ENCODE measurements at regions not wholly inside any gene's neighbourhood (a gene's known extent, or its start where the extent isn't known, plus 50 kb on each side); places are given as distances from the start of the nearest gene placed in this dataset.
"Not testable (repeated sequence)": the region's sequence is repeated elsewhere in the genome, so short reads cannot be mapped to it uniquely, and the experiment has no call there.

DNA sequence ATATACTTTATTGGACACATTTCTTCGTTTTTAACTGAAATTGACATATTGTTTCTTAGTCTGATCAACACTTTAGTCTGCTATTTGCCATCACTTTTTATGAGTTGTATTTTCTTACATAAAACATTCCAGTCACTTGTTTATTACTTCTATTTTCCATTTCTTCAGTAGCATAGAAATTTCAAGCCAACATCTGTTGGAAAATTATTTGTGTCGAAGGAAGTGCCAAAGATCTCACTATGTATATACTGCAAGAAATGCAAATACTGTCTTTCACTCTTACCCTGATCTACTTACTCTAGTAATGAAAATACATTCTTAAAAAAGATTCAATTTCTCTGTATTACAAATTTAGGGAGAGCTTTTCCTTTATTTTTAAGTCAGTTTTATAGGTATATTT lies 105.9 kb downstream of the SLC17A6 start:
- intact Hi-C loops (cut with DNase I; ENCODE audit: low total_unique reads), result no loop called here
- TF ChIP-seq, protein P1, sequence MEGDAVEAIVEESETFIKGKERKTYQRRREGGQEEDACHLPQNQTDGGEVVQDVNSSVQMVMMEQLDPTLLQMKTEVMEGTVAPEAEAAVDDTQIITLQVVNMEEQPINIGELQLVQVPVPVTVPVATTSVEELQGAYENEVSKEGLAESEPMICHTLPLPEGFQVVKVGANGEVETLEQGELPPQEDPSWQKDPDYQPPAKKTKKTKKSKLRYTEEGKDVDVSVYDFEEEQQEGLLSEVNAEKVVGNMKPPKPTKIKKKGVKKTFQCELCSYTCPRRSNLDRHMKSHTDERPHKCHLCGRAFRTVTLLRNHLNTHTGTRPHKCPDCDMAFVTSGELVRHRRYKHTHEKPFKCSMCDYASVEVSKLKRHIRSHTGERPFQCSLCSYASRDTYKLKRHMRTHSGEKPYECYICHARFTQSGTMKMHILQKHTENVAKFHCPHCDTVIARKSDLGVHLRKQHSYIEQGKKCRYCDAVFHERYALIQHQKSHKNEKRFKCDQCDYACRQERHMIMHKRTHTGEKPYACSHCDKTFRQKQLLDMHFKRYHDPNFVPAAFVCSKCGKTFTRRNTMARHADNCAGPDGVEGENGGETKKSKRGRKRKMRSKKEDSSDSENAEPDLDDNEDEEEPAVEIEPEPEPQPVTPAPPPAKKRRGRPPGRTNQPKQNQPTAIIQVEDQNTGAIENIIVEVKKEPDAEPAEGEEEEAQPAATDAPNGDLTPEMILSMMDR (IDR thresholded peaks at IDR 0.05), result no peak
- no peak for TF ChIP-seq POLR2A (IDR thresholded peaks at IDR 0.05)
- H3K27ac ChIP-seq, result no peak overlapping the region

DNA sequence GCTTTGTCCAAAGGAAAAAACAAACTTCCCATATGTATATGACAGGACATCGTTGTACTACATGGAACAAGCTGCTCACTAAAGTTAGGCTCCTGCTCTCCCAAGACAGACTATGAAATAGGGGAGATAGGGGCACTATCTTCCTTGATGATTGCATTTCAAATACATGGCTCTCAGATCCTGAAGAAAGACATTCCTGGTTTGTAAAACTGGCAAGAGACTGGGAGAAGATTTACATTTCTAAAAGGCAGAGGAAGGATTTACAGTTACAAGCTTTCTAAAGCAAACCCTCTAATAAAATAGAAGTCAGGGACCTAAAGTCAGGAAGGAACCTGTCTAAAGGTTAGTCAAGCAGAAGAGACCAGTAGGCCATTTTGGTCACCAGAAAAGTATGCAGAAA lies 103.7 kb downstream of the SLC17A6 start:
- intact Hi-C loops (cut with DNase I; ENCODE audit: low total_unique reads), result no loop called here
- no peaks in the 10 kb centered on the region for H3K4me1 ChIP-seq
- no peaks in the 10 kb centered on the region for H3K27me3 ChIP-seq

More for the DNA sequence above, 105.9 kb downstream of the SLC17A6 start:
- no peaks in the 10 kb centered on the region for H3K36me3 ChIP-seq
- H3K4me1 ChIP-seq, result no peaks in the 10 kb centered on the region
- no peaks in the 10 kb centered on the region for H3K9me3 ChIP-seq
- DNase-seq, result no peak
- no peak overlapping the region for H3K4me3 ChIP-seq
- H3K27me3 ChIP-seq, result no peaks in the 10 kb centered on the region

DNA sequence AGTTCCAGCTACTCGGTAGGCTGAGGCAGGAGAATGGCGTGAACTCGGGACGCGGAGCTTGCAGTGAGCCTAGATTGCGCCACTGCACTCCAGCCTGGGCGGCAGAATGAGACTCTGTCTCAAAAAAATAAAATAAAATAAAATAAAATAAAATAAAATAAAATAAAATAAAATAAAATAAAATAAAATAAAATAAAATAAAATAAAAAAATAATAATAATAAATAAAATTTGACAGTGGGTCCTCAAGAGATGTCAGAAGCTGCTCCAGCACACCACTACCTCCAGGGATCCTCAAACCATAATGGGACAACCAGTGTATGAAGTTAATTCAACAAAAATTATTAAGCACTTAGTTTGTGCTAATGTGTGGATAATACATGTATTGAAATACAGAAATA lies 97.4 kb downstream of the SLC17A6 start:
- intact Hi-C loops (cut with DNase I; ENCODE audit: low total_unique reads); H3K27me3 ChIP-seq; H3K4me1 ChIP-seq; DNase-seq; H3K36me3 ChIP-seq; H3K4me3 ChIP-seq; H3K27ac ChIP-seq; H3K9me3 ChIP-seq: not testable (repeated sequence)

More for the DNA sequence above, 103.7 kb downstream of the SLC17A6 start:
- TF ChIP-seq, protein P1 (IDR thresholded peaks at IDR 0.05), result no peak
- no peak for TF ChIP-seq POLR2A (IDR thresholded peaks at IDR 0.05)
- Histone ChIP-seq H3K4me3 (no peak overlapping the region), H3K9me3 (no peaks in the 10 kb centered on the region), H3K27ac (no peak overlapping the region), H3K36me3 (no peaks in the 10 kb centered on the region)
- no peak for DNase-seq

DNA sequence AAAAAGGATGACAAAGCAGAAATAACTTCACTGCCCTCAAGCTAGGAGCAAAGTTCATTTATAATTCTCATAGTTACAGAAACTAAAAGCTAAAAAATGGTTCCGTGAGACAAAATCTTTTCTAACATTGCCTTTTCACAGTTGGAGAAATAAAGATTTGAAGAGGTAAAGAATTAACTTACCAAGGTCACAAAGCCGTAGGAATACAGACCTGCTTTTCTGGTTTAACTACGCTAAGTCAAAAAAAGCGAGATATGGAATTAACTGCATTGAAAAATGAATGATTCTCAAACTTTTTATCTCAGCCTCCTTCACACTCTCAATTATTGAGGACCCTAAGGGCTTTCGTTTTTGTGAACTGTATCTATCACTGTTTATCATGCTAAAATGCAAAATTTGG lies 95.3 kb downstream of the SLC17A6 start:
- no peak for TF ChIP-seq POLR2A (IDR thresholded peaks at IDR 0.05)
- TF ChIP-seq, protein P1 (IDR thresholded peaks at IDR 0.05), result no peak
- DNase-seq, result no peak
- Histone ChIP-seq H3K27me3 (no peaks in the 10 kb centered on the region), H3K27ac (no peak overlapping the region), H3K4me1 (no peaks in the 10 kb centered on the region), H3K9me3 (no peaks in the 10 kb centered on the region), H3K4me3 (no peak overlapping the region), H3K36me3 (no peaks in the 10 kb centered on the region)
- intact Hi-C loops (cut with DNase I; ENCODE audit: low total_unique reads), result no loop called here

DNA sequence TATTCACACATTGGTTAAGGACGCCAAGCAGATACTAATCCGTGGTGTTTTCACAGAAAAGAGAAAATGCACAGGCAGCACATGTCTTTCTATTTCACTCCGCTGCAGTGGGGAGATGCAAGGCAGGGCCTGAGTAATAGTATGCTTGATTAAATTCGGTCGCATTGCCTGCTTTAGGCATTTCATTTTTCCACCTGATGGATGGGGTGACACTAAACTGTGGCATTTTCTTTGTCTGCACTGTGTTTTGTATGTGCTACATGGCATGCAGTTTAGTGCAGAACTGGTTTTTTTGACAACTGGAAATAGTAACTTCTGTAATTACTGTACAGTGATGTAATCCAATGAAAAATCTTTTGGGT lies 94.9 kb downstream of the SLC17A6 start:
- TF ChIP-seq, protein P1 (IDR thresholded peaks at IDR 0.05), result no peak
- no peak for TF ChIP-seq POLR2A (IDR thresholded peaks at IDR 0.05)
- Histone ChIP-seq H3K27me3 (no peaks in the 10 kb centered on the region), H3K36me3 (no peaks in the 10 kb centered on the region), H3K4me3 (peak overlapping the region; percentile 9 to 27), H3K4me1 (no peaks in the 10 kb centered on the region), H3K9me3 (no peaks in the 10 kb centered on the region), H3K27ac (no peak overlapping the region)
- intact Hi-C loops (cut with DNase I; ENCODE audit: low total_unique reads), result no loop called here
- no peak for DNase-seq

Data from uterus (tissue), 3 donors.